ENCODE measurements at regions not wholly inside any gene's neighbourhood (a gene's known extent, or its start where the extent isn't known, plus 50 kb on each side); places are given as distances from the start of the nearest gene placed in this dataset.
A peak's percentile ranks its signal among the peaks of the same experiment; 100 is the strongest.

DNA sequence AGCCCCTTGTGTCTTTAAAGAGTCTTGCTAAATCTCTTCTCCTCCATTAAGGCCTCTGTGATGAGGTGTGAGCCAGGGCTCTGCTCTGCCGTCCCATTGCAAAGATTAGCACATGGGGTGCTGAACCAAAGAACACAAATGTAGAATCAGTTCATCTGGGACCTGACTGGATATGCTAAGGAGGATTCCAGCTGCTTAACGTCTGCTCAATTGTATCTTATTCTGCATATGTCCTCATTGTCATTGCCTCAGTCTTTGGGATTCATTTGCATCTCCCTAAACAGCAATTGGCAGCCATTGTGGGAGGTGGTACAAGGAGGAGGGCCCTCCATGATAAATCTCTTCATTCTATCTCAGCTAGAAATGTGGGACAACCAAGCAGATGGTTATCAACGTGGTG lies 106.3 kb upstream of the ADAMTS18 start:
- WGBS, 2 experiments (ENCODE audit: insufficient coverage in 1 of 2, insufficient read length in 1 of 2) = 36 to 56% methylated on average over 2 to 3 of the region's 3 CpGs
- peaks cover 11% of the 10 kb centered on the region for H3K4me1 Mint-ChIP-seq
- Histone ChIP-seq H3K9ac (ENCODE audit: extremely low read depth, low read length, poor library complexity, severe bottlenecking) (no peak overlapping the region), H3K27me3 (ENCODE audit: control insufficient read depth, insufficient read depth, low read length, poor library complexity, severe bottlenecking) (no peaks in the 10 kb centered on the region), H3K4me1 (ENCODE audit: control insufficient read depth, insufficient read depth, low read length) (no peaks in the 10 kb centered on the region), H3K36me3 (ENCODE audit: control insufficient read depth, insufficient read depth, low read length) (no peaks in the 10 kb centered on the region), H3K4me3 (ENCODE audit: low read length) (no peak overlapping the region), H3K9me3 (ENCODE audit: control insufficient read depth, low read length) (no peaks in the 10 kb centered on the region), H3K27ac (ENCODE audit: low read depth, low read length) (no peak overlapping the region)
- H3K4me3 Mint-ChIP-seq = no peak overlapping the region
- no peak overlapping the region for H3K27ac Mint-ChIP-seq
- no peaks in the 10 kb centered on the region for H3K9me3 Mint-ChIP-seq
- H3K27me3 Mint-ChIP-seq (ENCODE audit: insufficient read depth) = no peaks in the 10 kb centered on the region
- DNase-seq = peak; percentile 46
- TF ChIP-seq, protein P1, sequence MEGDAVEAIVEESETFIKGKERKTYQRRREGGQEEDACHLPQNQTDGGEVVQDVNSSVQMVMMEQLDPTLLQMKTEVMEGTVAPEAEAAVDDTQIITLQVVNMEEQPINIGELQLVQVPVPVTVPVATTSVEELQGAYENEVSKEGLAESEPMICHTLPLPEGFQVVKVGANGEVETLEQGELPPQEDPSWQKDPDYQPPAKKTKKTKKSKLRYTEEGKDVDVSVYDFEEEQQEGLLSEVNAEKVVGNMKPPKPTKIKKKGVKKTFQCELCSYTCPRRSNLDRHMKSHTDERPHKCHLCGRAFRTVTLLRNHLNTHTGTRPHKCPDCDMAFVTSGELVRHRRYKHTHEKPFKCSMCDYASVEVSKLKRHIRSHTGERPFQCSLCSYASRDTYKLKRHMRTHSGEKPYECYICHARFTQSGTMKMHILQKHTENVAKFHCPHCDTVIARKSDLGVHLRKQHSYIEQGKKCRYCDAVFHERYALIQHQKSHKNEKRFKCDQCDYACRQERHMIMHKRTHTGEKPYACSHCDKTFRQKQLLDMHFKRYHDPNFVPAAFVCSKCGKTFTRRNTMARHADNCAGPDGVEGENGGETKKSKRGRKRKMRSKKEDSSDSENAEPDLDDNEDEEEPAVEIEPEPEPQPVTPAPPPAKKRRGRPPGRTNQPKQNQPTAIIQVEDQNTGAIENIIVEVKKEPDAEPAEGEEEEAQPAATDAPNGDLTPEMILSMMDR (conservative IDR thresholded peaks at IDR 0.05) = no peak
- no peaks in the 10 kb centered on the region for H3K36me3 Mint-ChIP-seq (ENCODE audit: low read depth)

GRCh38 chr16:77548151-77548550 lies 113.3 kb upstream of the ADAMTS18 start:
- no peaks in the 10 kb centered on the region for H3K9me3 Mint-ChIP-seq
- peak; percentile 57 for DNase-seq
- Histone ChIP-seq H3K9me3 (ENCODE audit: control insufficient read depth, low read length) (no peaks in the 10 kb centered on the region), H3K27ac (ENCODE audit: low read depth, low read length) (no peak overlapping the region), H3K4me3 (ENCODE audit: low read length) (no peak overlapping the region), H3K27me3 (ENCODE audit: control insufficient read depth, insufficient read depth, low read length, poor library complexity, severe bottlenecking) (no peaks in the 10 kb centered on the region), H3K4me1 (ENCODE audit: control insufficient read depth, insufficient read depth, low read length) (no peaks in the 10 kb centered on the region), H3K36me3 (ENCODE audit: control insufficient read depth, insufficient read depth, low read length) (no peaks in the 10 kb centered on the region), H3K9ac (ENCODE audit: extremely low read depth, low read length, poor library complexity, severe bottlenecking) (no peak overlapping the region)
- peaks cover 9% of the 10 kb centered on the region for H3K4me1 Mint-ChIP-seq
- H3K27me3 Mint-ChIP-seq (ENCODE audit: insufficient read depth) = no peaks in the 10 kb centered on the region
- H3K4me3 Mint-ChIP-seq = no peak overlapping the region
- H3K27ac Mint-ChIP-seq = no peak overlapping the region
- TF ChIP-seq, protein P1 (conservative IDR thresholded peaks at IDR 0.05) = no peak
- 78 to 89% methylated on average over 3 to 4 of the region's 4 CpGs for WGBS, 2 experiments (ENCODE audit: insufficient coverage in 1 of 2, insufficient read length in 1 of 2)
- H3K36me3 Mint-ChIP-seq (ENCODE audit: low read depth) = no peaks in the 10 kb centered on the region

DNA sequence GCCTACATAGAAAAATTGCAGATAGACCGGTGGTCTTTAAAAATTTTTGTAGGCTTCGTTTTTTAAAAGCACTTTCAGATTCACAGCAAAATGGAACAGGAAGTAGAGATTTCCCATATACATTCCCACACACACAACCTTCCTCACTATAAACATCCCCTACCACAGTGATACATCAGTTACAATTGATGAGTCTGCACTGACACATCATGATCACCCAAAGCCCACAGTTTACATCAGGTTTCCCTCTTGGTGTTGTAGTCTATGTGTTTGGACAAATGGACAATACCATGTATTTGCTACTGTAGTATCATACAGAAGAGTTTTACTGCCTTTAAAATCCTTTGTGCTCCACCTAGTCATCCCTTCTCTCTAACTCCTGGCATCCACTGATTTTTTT lies 113.9 kb upstream of the ADAMTS18 start:
- H3K27ac Mint-ChIP-seq = no peak overlapping the region
- Histone ChIP-seq H3K27ac (ENCODE audit: low read depth, low read length) (no peak overlapping the region), H3K27me3 (ENCODE audit: control insufficient read depth, insufficient read depth, low read length, poor library complexity, severe bottlenecking) (no peaks in the 10 kb centered on the region), H3K36me3 (ENCODE audit: control insufficient read depth, insufficient read depth, low read length) (no peaks in the 10 kb centered on the region), H3K9ac (ENCODE audit: extremely low read depth, low read length, poor library complexity, severe bottlenecking) (no peak overlapping the region), H3K4me1 (ENCODE audit: control insufficient read depth, insufficient read depth, low read length) (no peaks in the 10 kb centered on the region), H3K4me3 (ENCODE audit: low read length) (no peak overlapping the region), H3K9me3 (ENCODE audit: control insufficient read depth, low read length) (no peaks in the 10 kb centered on the region)
- no peaks in the 10 kb centered on the region for H3K9me3 Mint-ChIP-seq
- no peak overlapping the region for H3K4me3 Mint-ChIP-seq
- TF ChIP-seq, protein P1 (conservative IDR thresholded peaks at IDR 0.05) = no peak
- 85 to 100% methylated on average over 1 to 2 of the region's 2 CpGs for WGBS, 2 experiments (ENCODE audit: insufficient coverage in 1 of 2, insufficient read length in 1 of 2)
- peaks cover 9% of the 10 kb centered on the region for H3K4me1 Mint-ChIP-seq
- H3K27me3 Mint-ChIP-seq (ENCODE audit: insufficient read depth) = no peaks in the 10 kb centered on the region
- DNase-seq = no peak
- no peaks in the 10 kb centered on the region for H3K36me3 Mint-ChIP-seq (ENCODE audit: low read depth)
